ENCODE measurements at regions not wholly inside any gene's neighbourhood (a gene's known extent, or its start where the extent isn't known, plus 50 kb on each side); places are given as distances from the start of the nearest gene placed in this dataset.

GRCh38 chr16:9484426-9484825, 393.0 kb downstream of the HAPSTR1 start:
- Histone ChIP-seq H3K9me3 (ENCODE audit: insufficient read depth, low read length) (no peaks in the 10 kb centered on the region), H2AFZ (ENCODE audit: low read depth, low read length, severe bottlenecking) (no peak overlapping the region)
- TF ChIP-seq CTCF (IDR thresholded peaks at IDR 0.05; ENCODE audit: insufficient read depth, low read length, poor library complexity, severe bottlenecking) (no peak), EZH2phosphoT487 (conservative IDR thresholded peaks at IDR 0.05; ENCODE audit: low read length) (no peak)

GRCh38 chr16:9484881-9485280, 393.4 kb downstream of the HAPSTR1 start:
- Histone ChIP-seq H4K20me1 (ENCODE audit: low read depth, low read length) (no peaks in the 10 kb centered on the region), H3K9ac (ENCODE audit: low read length) (no peak overlapping the region), H2AFZ (ENCODE audit: low read depth, low read length, severe bottlenecking) (no peak overlapping the region), H3K9me2 (replicated peaks; ENCODE audit: insufficient read depth, low read length) (no peaks in the 10 kb centered on the region), H3K79me2 (ENCODE audit: insufficient read depth, low read length) (no peaks in the 10 kb centered on the region), H3K27ac (ENCODE audit: low read depth, low read length) (no peak overlapping the region), H3K9me3 (ENCODE audit: insufficient read depth, low read length) (no peaks in the 10 kb centered on the region), H3F3A (ENCODE audit: insufficient read depth) (no peaks in the 10 kb centered on the region), H3K27me3 (ENCODE audit: low read length) (no peaks in the 10 kb centered on the region), H3K4me3 (ENCODE audit: insufficient read depth, low read length, poor library complexity, severe bottlenecking) (no peak overlapping the region), H3K36me3 (ENCODE audit: low read length) (no peaks in the 10 kb centered on the region), H3K4me2 (ENCODE audit: low read depth, low read length, poor library complexity, severe bottlenecking) (no peak overlapping the region)
- TF ChIP-seq EZH2phosphoT487 (conservative IDR thresholded peaks at IDR 0.05; ENCODE audit: low read length) (no peak), CTCF (IDR thresholded peaks at IDR 0.05; ENCODE audit: insufficient read depth, low read length, poor library complexity, severe bottlenecking) (no peak)

More at GRCh38 chr16:9484426-9484825, 393.0 kb downstream of the HAPSTR1 start:
- H3F3A ChIP-seq (ENCODE audit: insufficient read depth): no peaks in the 10 kb centered on the region
- H3K9me2 ChIP-seq (replicated peaks; ENCODE audit: insufficient read depth, low read length): no peaks in the 10 kb centered on the region
- H3K27me3 ChIP-seq (ENCODE audit: low read length): no peaks in the 10 kb centered on the region
- no peaks in the 10 kb centered on the region for H4K20me1 ChIP-seq (ENCODE audit: low read depth, low read length)
- no peaks in the 10 kb centered on the region for H3K79me2 ChIP-seq (ENCODE audit: insufficient read depth, low read length)
- H3K4me3 ChIP-seq (ENCODE audit: insufficient read depth, low read length, poor library complexity, severe bottlenecking): no peak overlapping the region
- H3K9ac ChIP-seq (ENCODE audit: low read length): no peak overlapping the region
- H3K36me3 ChIP-seq (ENCODE audit: low read length): no peaks in the 10 kb centered on the region
- H3K4me2 ChIP-seq (ENCODE audit: low read depth, low read length, poor library complexity, severe bottlenecking): no peak overlapping the region
- no peak overlapping the region for H3K27ac ChIP-seq (ENCODE audit: low read depth, low read length)

GRCh38 chr16:9489835-9490467, 398.5 kb downstream of the HAPSTR1 start:
- Histone ChIP-seq H2AFZ (ENCODE audit: low read depth, low read length, severe bottlenecking) (no peak overlapping the region), H3F3A (ENCODE audit: insufficient read depth) (no peaks in the 10 kb centered on the region), H3K9me2 (replicated peaks; ENCODE audit: insufficient read depth, low read length) (no peaks in the 10 kb centered on the region), H3K9me3 (ENCODE audit: insufficient read depth, low read length) (no peaks in the 10 kb centered on the region), H3K27me3 (ENCODE audit: low read length) (no peaks in the 10 kb centered on the region), H3K36me3 (ENCODE audit: low read length) (no peaks in the 10 kb centered on the region), H3K9ac (ENCODE audit: low read length) (no peak overlapping the region), H3K4me2 (ENCODE audit: low read depth, low read length, poor library complexity, severe bottlenecking) (no peak overlapping the region), H4K20me1 (ENCODE audit: low read depth, low read length) (no peaks in the 10 kb centered on the region), H3K79me2 (ENCODE audit: insufficient read depth, low read length) (no peaks in the 10 kb centered on the region), H3K27ac (ENCODE audit: low read depth, low read length) (no peak overlapping the region), H3K4me3 (ENCODE audit: insufficient read depth, low read length, poor library complexity, severe bottlenecking) (no peak overlapping the region)
- TF ChIP-seq EZH2phosphoT487 (conservative IDR thresholded peaks at IDR 0.05; ENCODE audit: low read length): no peak
- TF ChIP-seq CTCF (IDR thresholded peaks at IDR 0.05; ENCODE audit: insufficient read depth, low read length, poor library complexity, severe bottlenecking): no peak
